ENCODE measurements at regions not wholly inside any gene's neighbourhood (a gene's known extent, or its start where the extent isn't known, plus 50 kb on each side); places are given as distances from the start of the nearest gene placed in this dataset.

GRCh38 chr13:73681015-73681414 lies 453.2 kb downstream of the KLF12 start:
- Mint-ChIP-seq H3K4me1 (ENCODE audit: low read depth, unreplicated experiment) (peaks cover 15% of the 10 kb centered on the region), H3K27me3 (ENCODE audit: low read depth, unreplicated experiment) (no peaks in the 10 kb centered on the region), H3K9me3 (ENCODE audit: unreplicated experiment) (no peaks in the 10 kb centered on the region), H3K36me3 (ENCODE audit: low read depth, unreplicated experiment) (no peaks in the 10 kb centered on the region), H3K4me3 (ENCODE audit: unreplicated experiment) (no peak overlapping the region), H3K27ac (ENCODE audit: unreplicated experiment) (no peak overlapping the region)
- no peaks in the 10 kb centered on the region for H3K79me2 ChIP-seq (ENCODE audit: insufficient read depth, low read length)
- no peak overlapping the region for H3K27ac ChIP-seq (ENCODE audit: low read depth, low read length)
- no peaks in the 10 kb centered on the region for H3K36me3 ChIP-seq (ENCODE audit: insufficient read depth, low read length)
- no peak overlapping the region for H3K4me2 ChIP-seq (ENCODE audit: low read length)
- TF ChIP-seq CTCF (IDR thresholded peaks at IDR 0.05; ENCODE audit: insufficient read depth, low read depth, low read length), result no peak
- TF ChIP-seq EZH2 (IDR thresholded peaks at IDR 0.05; ENCODE audit: insufficient read depth, low read length), result no peak
- DNase-seq (ENCODE audit: low read depth) (no peak), FAIRE-seq (no peak)
- no peak overlapping the region for H2AFZ ChIP-seq (ENCODE audit: low read depth, low read length)
- H4K20me1 ChIP-seq (ENCODE audit: insufficient read depth, low read length), result no peaks in the 10 kb centered on the region
- peaks cover 12% of the 10 kb centered on the region for H3K4me1 ChIP-seq (ENCODE audit: insufficient read depth, low read length)
- H3K4me3 ChIP-seq (ENCODE audit: insufficient read depth, low read depth, low read length), result no peak overlapping the region
- no peaks in the 10 kb centered on the region for H3K9me3 ChIP-seq (ENCODE audit: insufficient read depth, low read depth, low read length)
- no peaks in the 10 kb centered on the region for H3K27me3 ChIP-seq (ENCODE audit: insufficient read depth, low read length)
- H3K9ac ChIP-seq (ENCODE audit: low read length), result no peak overlapping the region

- no peak overlapping the region for H3K27ac Mint-ChIP-seq (ENCODE audit: unreplicated experiment)
- Histone ChIP-seq H3K4me3 (ENCODE audit: insufficient read depth, low read depth, low read length) (no peak overlapping the region), H3K9me3 (ENCODE audit: insufficient read depth, low read depth, low read length) (no peaks in the 10 kb centered on the region), H3K79me2 (ENCODE audit: insufficient read depth, low read length) (no peaks in the 10 kb centered on the region), H2AFZ (ENCODE audit: low read depth, low read length) (peak overlapping the region; percentile 44), H3K9ac (ENCODE audit: low read length) (peak overlapping the region; percentile 28), H3K4me1 (ENCODE audit: insufficient read depth, low read length) (peaks cover 16% of the 10 kb centered on the region), H3K27me3 (ENCODE audit: insufficient read depth, low read length) (no peaks in the 10 kb centered on the region), H3K27ac (ENCODE audit: low read depth, low read length) (peak overlapping the region; percentile 58), H3K4me2 (ENCODE audit: low read length) (peak overlapping the region; percentile 54), H3K36me3 (ENCODE audit: insufficient read depth, low read length) (no peaks in the 10 kb centered on the region), H4K20me1 (ENCODE audit: insufficient read depth, low read length) (no peaks in the 10 kb centered on the region)
- peak; percentile 80 for DNase-seq (ENCODE audit: low read depth)
- H3K4me3 Mint-ChIP-seq (ENCODE audit: unreplicated experiment), result no peak overlapping the region
- no peak for FAIRE-seq
- H3K4me1 Mint-ChIP-seq (ENCODE audit: low read depth, unreplicated experiment), result peaks cover 16% of the 10 kb centered on the region
- H3K36me3 Mint-ChIP-seq (ENCODE audit: low read depth, unreplicated experiment), result no peaks in the 10 kb centered on the region
- no peaks in the 10 kb centered on the region for H3K9me3 Mint-ChIP-seq (ENCODE audit: unreplicated experiment)
- TF ChIP-seq EZH2 (IDR thresholded peaks at IDR 0.05; ENCODE audit: insufficient read depth, low read length) (no peak), CTCF (IDR thresholded peaks at IDR 0.05; ENCODE audit: insufficient read depth, low read depth, low read length) (no peak)
- no peaks in the 10 kb centered on the region for H3K27me3 Mint-ChIP-seq (ENCODE audit: low read depth, unreplicated experiment)
Observed at GRCh38 chr13:73677048-73677601, 457.1 kb downstream of the KLF12 start.

DNA sequence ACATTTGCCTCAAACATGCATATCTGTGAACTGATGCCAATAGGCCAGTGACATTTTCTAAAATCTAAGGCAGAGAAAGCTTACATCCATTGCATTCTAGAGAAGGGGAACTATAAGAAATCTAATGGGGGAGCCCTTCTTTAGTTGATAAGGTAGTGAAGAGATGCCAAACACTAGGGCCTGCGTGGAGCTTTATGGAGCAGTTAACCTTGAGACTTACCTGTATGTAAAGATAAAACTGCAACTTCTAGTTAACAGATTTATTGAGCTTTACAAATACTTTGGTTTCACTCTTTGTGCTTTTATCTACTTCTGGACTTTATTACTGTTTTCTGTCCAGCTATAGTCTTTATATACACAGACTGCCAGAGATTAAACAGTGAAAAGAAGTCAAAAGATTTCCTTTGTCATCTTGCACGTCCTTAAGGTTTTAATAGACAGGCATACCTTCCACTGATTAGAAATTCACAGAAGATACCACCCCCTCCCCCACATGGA lies 457.6 kb downstream of the KLF12 start:
- no peak for DNase-seq (ENCODE audit: low read depth)
- Histone ChIP-seq H3K27ac (ENCODE audit: low read depth, low read length) (peak overlapping the region; percentile 58), H3K9me3 (ENCODE audit: insufficient read depth, low read depth, low read length) (no peaks in the 10 kb centered on the region), H3K4me2 (ENCODE audit: low read length) (peak overlapping the region; percentile 54), H2AFZ (ENCODE audit: low read depth, low read length) (no peak overlapping the region), H3K4me3 (ENCODE audit: insufficient read depth, low read depth, low read length) (no peak overlapping the region), H3K9ac (ENCODE audit: low read length) (no peak overlapping the region), H3K79me2 (ENCODE audit: insufficient read depth, low read length) (no peaks in the 10 kb centered on the region), H4K20me1 (ENCODE audit: insufficient read depth, low read length) (no peaks in the 10 kb centered on the region), H3K36me3 (ENCODE audit: insufficient read depth, low read length) (no peaks in the 10 kb centered on the region), H3K27me3 (ENCODE audit: insufficient read depth, low read length) (no peaks in the 10 kb centered on the region), H3K4me1 (ENCODE audit: insufficient read depth, low read length) (peaks cover 16% of the 10 kb centered on the region)
- Mint-ChIP-seq H3K27ac (ENCODE audit: unreplicated experiment) (no peak overlapping the region), H3K36me3 (ENCODE audit: low read depth, unreplicated experiment) (no peaks in the 10 kb centered on the region), H3K4me1 (ENCODE audit: low read depth, unreplicated experiment) (peaks cover 16% of the 10 kb centered on the region), H3K27me3 (ENCODE audit: low read depth, unreplicated experiment) (no peaks in the 10 kb centered on the region), H3K4me3 (ENCODE audit: unreplicated experiment) (no peak overlapping the region), H3K9me3 (ENCODE audit: unreplicated experiment) (no peaks in the 10 kb centered on the region)
- no peak for TF ChIP-seq CTCF (IDR thresholded peaks at IDR 0.05; ENCODE audit: insufficient read depth, low read depth, low read length)
- TF ChIP-seq EZH2 (IDR thresholded peaks at IDR 0.05; ENCODE audit: insufficient read depth, low read length), result no peak
- no peak for FAIRE-seq
